GM13977 (cell line): ENCODE measurements at regions not wholly inside any gene's neighbourhood (a gene's known extent, or its start where the extent isn't known, plus 50 kb on each side); places are given as distances from the start of the nearest gene placed in this dataset.

Source experiments
- DNase-seq: peaks from one replicate; pipeline ENCODE4 v3.0.0; 2012; ENCODE audit warnings: low spot score
- in situ Hi-C: fragments of 300-500 bp; cut with MboI; formaldehyde crosslinking; loops from one replicate; pipeline ENCODE4 v1.12.0; 2022; ENCODE audit warnings: low sequenced_read_pairs, low pct_unique_long_range_greater_than_20kb, mixed read lengths, inconsistent platforms; ENCODE audit not compliant: unreplicated experiment
- TF ChIP-seq, protein P1 (sequence below): IDR thresholded peaks from 2 replicates; pipeline ENCODE4 v1.5.1; 2012; ENCODE audit warnings: mild to moderate bottlenecking, control low read depth; ENCODE audit not compliant: insufficient read depth; ENCODE audit errors: extremely low read depth, missing control alignments

DNA sequence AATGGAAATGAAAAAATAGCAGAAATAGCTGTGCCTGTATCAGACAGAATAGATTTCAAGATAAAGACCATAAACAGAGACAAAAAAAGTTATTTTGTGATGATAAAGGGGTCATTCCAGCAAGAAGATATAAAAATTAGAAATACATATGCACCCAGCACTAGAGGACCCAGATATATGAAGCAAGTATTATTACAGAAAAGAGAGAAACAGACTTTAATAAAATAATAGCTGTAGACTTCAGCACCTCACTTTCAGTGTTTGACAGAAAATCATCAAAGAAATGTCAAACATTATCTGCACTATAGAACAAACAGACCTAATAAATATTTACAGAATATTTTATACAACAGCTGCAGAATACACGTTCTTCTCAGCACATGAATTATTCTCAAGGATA is 783.7 kb downstream of the PLOD2 start:
- in situ Hi-C loops = no loop called here
- TF ChIP-seq, protein P1, sequence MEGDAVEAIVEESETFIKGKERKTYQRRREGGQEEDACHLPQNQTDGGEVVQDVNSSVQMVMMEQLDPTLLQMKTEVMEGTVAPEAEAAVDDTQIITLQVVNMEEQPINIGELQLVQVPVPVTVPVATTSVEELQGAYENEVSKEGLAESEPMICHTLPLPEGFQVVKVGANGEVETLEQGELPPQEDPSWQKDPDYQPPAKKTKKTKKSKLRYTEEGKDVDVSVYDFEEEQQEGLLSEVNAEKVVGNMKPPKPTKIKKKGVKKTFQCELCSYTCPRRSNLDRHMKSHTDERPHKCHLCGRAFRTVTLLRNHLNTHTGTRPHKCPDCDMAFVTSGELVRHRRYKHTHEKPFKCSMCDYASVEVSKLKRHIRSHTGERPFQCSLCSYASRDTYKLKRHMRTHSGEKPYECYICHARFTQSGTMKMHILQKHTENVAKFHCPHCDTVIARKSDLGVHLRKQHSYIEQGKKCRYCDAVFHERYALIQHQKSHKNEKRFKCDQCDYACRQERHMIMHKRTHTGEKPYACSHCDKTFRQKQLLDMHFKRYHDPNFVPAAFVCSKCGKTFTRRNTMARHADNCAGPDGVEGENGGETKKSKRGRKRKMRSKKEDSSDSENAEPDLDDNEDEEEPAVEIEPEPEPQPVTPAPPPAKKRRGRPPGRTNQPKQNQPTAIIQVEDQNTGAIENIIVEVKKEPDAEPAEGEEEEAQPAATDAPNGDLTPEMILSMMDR = no peak
- no peak for DNase-seq

DNA sequence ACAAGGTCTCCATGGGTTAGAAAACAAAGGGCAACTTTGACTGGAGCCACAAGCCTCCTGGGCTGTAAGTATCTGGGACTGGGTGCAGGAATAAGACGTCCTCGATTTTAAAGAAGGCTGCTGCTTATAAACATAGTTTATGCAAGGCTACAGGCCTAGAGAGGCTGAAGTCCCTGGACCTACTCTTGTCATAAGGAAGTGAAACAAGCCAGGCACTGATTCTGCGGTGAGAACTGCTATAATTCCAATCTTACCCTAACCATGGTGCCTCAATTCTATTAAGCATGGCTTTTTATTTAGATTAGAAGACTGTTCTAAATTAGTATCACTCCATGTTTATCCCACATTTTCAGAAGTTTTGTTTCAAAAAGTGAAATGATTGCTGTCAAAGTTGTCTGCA is 777.6 kb downstream of the PLOD2 start:
- in situ Hi-C loops = no loop called here
- DNase-seq = no peak
- TF ChIP-seq, protein P1 = no peak

GRCh38 chr3:145384307-145384706 is 776.7 kb downstream of the PLOD2 start:
- in situ Hi-C loops = no loop called here
- TF ChIP-seq, protein P1 = no peak
- DNase-seq = no peak

GRCh38 chr3:145387211-145387610 is 773.8 kb downstream of the PLOD2 start:
- in situ Hi-C loops = no loop called here
- DNase-seq = no peak

DNA sequence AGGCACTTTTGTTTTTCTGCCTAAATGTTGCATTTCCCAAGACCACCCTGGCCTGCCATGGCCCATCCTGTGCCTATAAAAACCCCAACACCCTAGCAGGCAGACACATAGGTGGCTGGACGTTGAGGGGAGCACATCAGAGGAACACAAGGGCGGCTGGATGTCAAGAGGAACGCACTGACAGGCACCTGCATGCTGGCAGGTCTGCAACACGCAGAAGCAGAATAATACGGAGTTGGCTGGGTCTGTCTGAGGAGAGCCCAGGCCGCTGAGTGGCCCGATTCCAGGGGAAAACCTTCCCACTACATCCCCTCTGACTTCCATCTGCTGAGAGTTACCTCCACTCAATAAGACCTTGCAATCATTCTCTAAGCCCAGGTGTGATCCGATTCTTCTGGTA is 765.6 kb downstream of the PLOD2 start:
- TF ChIP-seq, protein P1 = no peak
- DNase-seq = no peak
- in situ Hi-C loops = no loop called here

More at GRCh38 chr3:145387211-145387610, 773.8 kb downstream of the PLOD2 start:
- TF ChIP-seq, protein P1 = no peak

GRCh38 chr3:145411605-145412004 is 749.4 kb downstream of the PLOD2 start:
- no peak for DNase-seq
- TF ChIP-seq, protein P1 = no peak
- in situ Hi-C loops = no loop called here

DNA sequence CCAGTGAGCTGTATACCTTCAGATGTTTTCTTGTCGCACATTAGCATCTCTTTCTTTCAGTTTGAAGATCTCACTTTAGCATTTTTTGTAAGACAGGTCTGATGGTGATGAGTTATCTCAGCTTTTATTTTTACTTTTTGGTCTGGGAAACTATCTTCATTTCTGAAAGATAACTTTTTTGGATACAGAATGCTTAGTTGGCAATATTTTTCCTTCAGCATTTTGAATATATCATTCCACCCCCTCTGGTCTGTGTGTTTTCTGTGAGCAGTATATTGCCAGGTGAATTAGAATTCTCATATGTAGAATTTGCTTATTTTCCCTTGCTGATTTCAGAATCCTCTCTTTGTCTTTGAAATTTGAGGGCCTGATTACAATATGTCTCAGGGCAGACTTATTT is 743.3 kb downstream of the PLOD2 start:
- no peak for DNase-seq
- TF ChIP-seq, protein P1 = no peak

More for the DNA sequence above, 743.3 kb downstream of the PLOD2 start:
- in situ Hi-C loops = no loop called here
